SH-SY5Y (cell line): ENCODE measurements at regions not wholly inside any gene's neighbourhood (a gene's known extent, or its start where the extent isn't known, plus 50 kb on each side); places are given as distances from the start of the nearest gene placed in this dataset.

ENCODE experiments used
- GATA2 ChIP-seq: IDR thresholded peaks from 2 replicates; pipeline ENCODE4 v1.6.1; 2011; ENCODE audit warnings: mild to moderate bottlenecking, low read depth, low read length
- GATA3 ChIP-seq: IDR thresholded peaks from 2 replicates; pipeline ENCODE4 v1.6.1; 2011; ENCODE audit warnings: low read depth, mild to moderate bottlenecking, low read length, moderate library complexity

DNA sequence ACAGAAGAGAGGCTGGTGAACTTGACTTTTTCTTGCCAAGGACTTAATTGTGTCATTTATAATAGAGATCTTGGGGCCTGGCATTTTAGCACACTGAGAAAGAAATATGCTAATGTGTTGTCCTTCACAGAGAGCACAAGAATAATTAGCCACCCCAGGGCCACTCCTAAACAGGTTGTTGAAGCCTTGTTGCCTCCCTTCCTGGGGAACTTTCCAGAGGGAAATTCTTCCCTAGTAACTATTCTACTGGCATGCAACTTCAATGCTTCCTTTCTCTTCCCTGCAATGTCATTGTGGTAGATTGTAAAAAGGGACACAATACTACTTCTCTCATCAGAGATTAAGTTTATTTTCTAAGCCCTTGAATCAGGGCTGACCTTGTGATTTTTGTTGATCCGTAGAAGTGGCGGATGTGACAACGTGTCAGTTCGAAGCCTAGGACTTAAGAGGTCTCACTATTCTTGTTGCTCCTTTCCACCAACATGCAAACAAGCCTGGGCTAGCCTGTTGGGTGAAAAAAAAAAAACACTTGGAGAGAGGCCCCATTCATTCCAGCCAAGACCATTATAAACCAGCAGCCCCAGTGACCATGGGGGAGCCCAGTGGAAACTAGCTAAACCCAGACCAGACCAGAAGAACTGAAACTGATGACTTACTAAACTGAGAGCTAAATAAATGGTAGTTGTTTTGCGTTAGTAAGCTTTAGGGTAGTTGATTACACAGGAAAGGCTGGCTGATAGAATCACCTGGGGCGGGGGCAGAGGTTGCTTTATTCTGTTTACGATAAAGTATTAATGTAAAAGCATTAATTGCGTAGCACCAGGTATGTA is 287.2 kb downstream of the SHQ1 start:
- TF ChIP-seq GATA2 (no peak), GATA3 (no peak)
